Gastroesophageal sphincter (tissue), 4 donors: ENCODE measurements at regions not wholly inside any gene's neighbourhood (a gene's known extent, or its start where the extent isn't known, plus 50 kb on each side); places are given as distances from the start of the nearest gene placed in this dataset.

Experiments
- ATAC-seq: fragments of 150-250 bp; one replicate; pipeline ENCODE4 v1.9.1; 2016; ENCODE audit warnings: mild to moderate bottlenecking, moderate library complexity
- H3K27ac ChIP-seq, 4 donors: fragments of 200-600 bp; sonication (generic) in 3 of 4; 1 replicate in 3 of 4; 2 replicates in 1 of 4; pipeline ENCODE4 v1.5.1; 2016 to 2019
- H3K27me3 ChIP-seq: fragments of 200-600 bp; sonication (generic); one replicate; pipeline ENCODE4 v1.5.1; 2019
- H3K36me3 ChIP-seq, 2 donors: fragments of 200-600 bp; sonication (generic); one replicate each; pipeline ENCODE4 v1.5.1; 2019; ENCODE audit warnings: control low read depth in 1 of 2
- H3K4me1 ChIP-seq, 3 donors: fragments of 200-600 bp; sonication (generic); 1 replicate in 2 of 3; 2 replicates in 1 of 3; pipeline ENCODE4 v1.5.1; 2016 to 2019; ENCODE audit warnings: control low read depth in 2 of 3
- H3K4me3 ChIP-seq, 2 donors: fragments of 200-600 bp; sonication (generic); one replicate each; pipeline ENCODE4 v1.5.1; 2019; ENCODE audit warnings: mild to moderate bottlenecking in 1 of 2, moderate library complexity in 1 of 2
- H3K9me3 ChIP-seq, 3 donors: fragments of 200-600 bp; sonication (generic); one replicate each; pipeline ENCODE4 v1.5.1; 2017 to 2019; ENCODE audit warnings: control low read depth in 2 of 3
- EP300 ChIP-seq: sonication (generic); formaldehyde crosslinking; IDR thresholded peaks from one replicate; pipeline ENCODE4 v1.6.1; 2017; ENCODE audit warnings: antibody characterized with exemption, mild to moderate bottlenecking
- POLR2A ChIP-seq, 2 donors: fragments of 450-650 bp; IDR thresholded peaks; one replicate each; pipeline ENCODE4 v1.6.1; 2017; ENCODE audit warnings: antibody characterized with exemption in 2 of 2, mild to moderate bottlenecking in 2 of 2, moderate library complexity in 1 of 2
- POLR2AphosphoS5 ChIP-seq: sonication (generic); formaldehyde crosslinking; IDR thresholded peaks from one replicate; pipeline ENCODE4 v1.6.1; 2017; ENCODE audit warnings: antibody characterized with exemption
- WGBS, 2 donors: methylation state at CpG; one replicate each; pipeline ENCODE4 v1.1.5; 2018; ENCODE audit warnings: low coverage in 1 of 2; 5-methylcytosine and 5-hydroxymethylcytosine counted together
- TF ChIP-seq, protein P1 (sequence below), 4 experiments: fragments of 200-600 bp in 2 of 4; fragments of 450-650 bp in 2 of 4; sonication (generic) in 1 of 4; IDR thresholded peaks; one replicate each; pipeline ENCODE4 v1.5.1; 2017 to 2019; ENCODE audit warnings: antibody characterized with exemption in 4 of 4, mild to moderate bottlenecking in 2 of 4, moderate library complexity in 2 of 4

- WGBS, 2 donors: 60 to 100% methylated on average over 1 to 2 of the region's 3 CpGs
- Histone ChIP-seq H3K4me1 (peaks cover 7 to 33% (median 9%) of the 10 kb centered on the region in 3 donors), H3K27me3 (no peaks in the 10 kb centered on the region), H3K36me3 (peaks cover 0 to 24% of the 10 kb centered on the region in 2 donors), H3K9me3 (no peaks in the 10 kb centered on the region), H3K4me3 (no peak overlapping the region), H3K27ac (peak overlapping the region in 1 of 4 donors; percentile 52)
- ATAC-seq: no peak
- TF ChIP-seq POLR2A (IDR thresholded peaks at IDR 0.05): no peak
- no peak for TF ChIP-seq POLR2AphosphoS5
- no peak for TF ChIP-seq EP300
These were observed 65.4 kb upstream of the ERCC6L2 start for GRCh38 chr9:95810133-95810532.

DNA sequence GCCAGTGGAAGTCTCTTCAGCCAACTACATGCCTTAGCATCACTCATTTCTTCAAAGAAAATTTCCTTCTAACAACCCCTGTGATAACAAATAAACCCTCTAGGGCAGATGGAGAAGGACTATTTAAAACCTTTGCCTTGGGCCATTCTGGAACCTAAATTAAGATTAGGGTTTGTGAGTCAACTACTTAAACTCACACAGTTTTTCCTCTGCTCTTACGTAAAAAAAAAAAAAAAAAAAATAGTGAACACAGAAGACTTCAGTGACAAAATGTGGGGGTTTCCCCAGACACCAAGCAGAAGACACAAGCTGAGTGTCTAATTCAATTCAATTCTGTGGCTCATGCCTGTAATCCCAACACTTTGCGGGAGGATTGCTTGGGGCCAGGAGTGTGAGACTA is 65.8 kb upstream of the ERCC6L2 start:
- WGBS, 2 donors: 100% methylated on average over 1 to 2 of the region's 2 CpGs
- Histone ChIP-seq H3K27ac (no peak overlapping the region), H3K4me3 (no peak overlapping the region), H3K9me3 (no peaks in the 10 kb centered on the region), H3K27me3 (no peaks in the 10 kb centered on the region), H3K36me3 (peaks cover 0 to 24% of the 10 kb centered on the region in 2 donors), H3K4me1 (peaks cover 7 to 33% (median 9%) of the 10 kb centered on the region in 3 donors)
- TF ChIP-seq, protein P1, sequence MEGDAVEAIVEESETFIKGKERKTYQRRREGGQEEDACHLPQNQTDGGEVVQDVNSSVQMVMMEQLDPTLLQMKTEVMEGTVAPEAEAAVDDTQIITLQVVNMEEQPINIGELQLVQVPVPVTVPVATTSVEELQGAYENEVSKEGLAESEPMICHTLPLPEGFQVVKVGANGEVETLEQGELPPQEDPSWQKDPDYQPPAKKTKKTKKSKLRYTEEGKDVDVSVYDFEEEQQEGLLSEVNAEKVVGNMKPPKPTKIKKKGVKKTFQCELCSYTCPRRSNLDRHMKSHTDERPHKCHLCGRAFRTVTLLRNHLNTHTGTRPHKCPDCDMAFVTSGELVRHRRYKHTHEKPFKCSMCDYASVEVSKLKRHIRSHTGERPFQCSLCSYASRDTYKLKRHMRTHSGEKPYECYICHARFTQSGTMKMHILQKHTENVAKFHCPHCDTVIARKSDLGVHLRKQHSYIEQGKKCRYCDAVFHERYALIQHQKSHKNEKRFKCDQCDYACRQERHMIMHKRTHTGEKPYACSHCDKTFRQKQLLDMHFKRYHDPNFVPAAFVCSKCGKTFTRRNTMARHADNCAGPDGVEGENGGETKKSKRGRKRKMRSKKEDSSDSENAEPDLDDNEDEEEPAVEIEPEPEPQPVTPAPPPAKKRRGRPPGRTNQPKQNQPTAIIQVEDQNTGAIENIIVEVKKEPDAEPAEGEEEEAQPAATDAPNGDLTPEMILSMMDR (IDR thresholded peaks at IDR 0.05): no peak
- TF ChIP-seq POLR2AphosphoS5: no peak
- TF ChIP-seq POLR2A (IDR thresholded peaks at IDR 0.05): no peak
- no peak for TF ChIP-seq EP300
- no peak for ATAC-seq

GRCh38 chr9:95808011-95808410 is 67.5 kb upstream of the ERCC6L2 start:
- TF ChIP-seq POLR2A (IDR thresholded peaks at IDR 0.05) (no peak), POLR2AphosphoS5 (no peak), EP300 (no peak)
- TF ChIP-seq, protein P1 (IDR thresholded peaks at IDR 0.05): no peak
- no peak for ATAC-seq
- Histone ChIP-seq H3K4me3 (no peak overlapping the region), H3K36me3 (peaks cover 0 to 16% of the 10 kb centered on the region in 2 donors), H3K4me1 (peaks cover 7 to 27% (median 9%) of the 10 kb centered on the region in 3 donors), H3K27ac (peak overlapping the region in 2 of 4 donors; percentile 26 to 53), H3K9me3 (no peaks in the 10 kb centered on the region), H3K27me3 (no peaks in the 10 kb centered on the region)
- WGBS, 2 donors: 82% methylated on average over 1 of the region's 3 CpGs; no CpG with 5 or more reads in 1 of the 2 donors

GRCh38 chr9:95807326-95807947 is 68.1 kb upstream of the ERCC6L2 start:
- no peaks in the 10 kb centered on the region for H3K9me3 ChIP-seq
- WGBS, 2 donors: 34 to 47% methylated on average over 4 to 5 of the region's 5 CpGs
- peaks cover 0 to 10% of the 10 kb centered on the region in 2 donors for H3K36me3 ChIP-seq
- peaks cover 7 to 27% (median 9%) of the 10 kb centered on the region in 3 donors for H3K4me1 ChIP-seq
- H3K4me3 ChIP-seq: no peak overlapping the region
- no peaks in the 10 kb centered on the region for H3K27me3 ChIP-seq
- peak; percentile 96 for TF ChIP-seq POLR2AphosphoS5
- TF ChIP-seq, protein P1 (IDR thresholded peaks at IDR 0.05): no peak
- peak; percentile 61 for ATAC-seq
- H3K27ac ChIP-seq: peak overlapping the region in 2 of 4 donors; percentile 26 to 53

- TF ChIP-seq, protein P1 (IDR thresholded peaks at IDR 0.05): no peak
- TF ChIP-seq POLR2A (IDR thresholded peaks at IDR 0.05) (no peak), EP300 (no peak), POLR2AphosphoS5 (no peak)
- 90 to 91% methylated on average over 2 to 4 of the region's 4 CpGs for WGBS, 2 donors
- no peak for ATAC-seq
- H3K27ac ChIP-seq: no peak overlapping the region
- H3K36me3 ChIP-seq: no peaks in the 10 kb centered on the region
- peaks cover 7 to 18% (median 9%) of the 10 kb centered on the region in 3 donors for H3K4me1 ChIP-seq
- H3K27me3 ChIP-seq: no peaks in the 10 kb centered on the region
- H3K9me3 ChIP-seq: no peaks in the 10 kb centered on the region
- no peak overlapping the region for H3K4me3 ChIP-seq
These were observed 72.3 kb upstream of the ERCC6L2 start for GRCh38 chr9:95803197-95803596.
